ENCODE measurements at regions not wholly inside any gene's neighbourhood (a gene's known extent, or its start where the extent isn't known, plus 50 kb on each side); places are given as distances from the start of the nearest gene placed in this dataset.

DNA sequence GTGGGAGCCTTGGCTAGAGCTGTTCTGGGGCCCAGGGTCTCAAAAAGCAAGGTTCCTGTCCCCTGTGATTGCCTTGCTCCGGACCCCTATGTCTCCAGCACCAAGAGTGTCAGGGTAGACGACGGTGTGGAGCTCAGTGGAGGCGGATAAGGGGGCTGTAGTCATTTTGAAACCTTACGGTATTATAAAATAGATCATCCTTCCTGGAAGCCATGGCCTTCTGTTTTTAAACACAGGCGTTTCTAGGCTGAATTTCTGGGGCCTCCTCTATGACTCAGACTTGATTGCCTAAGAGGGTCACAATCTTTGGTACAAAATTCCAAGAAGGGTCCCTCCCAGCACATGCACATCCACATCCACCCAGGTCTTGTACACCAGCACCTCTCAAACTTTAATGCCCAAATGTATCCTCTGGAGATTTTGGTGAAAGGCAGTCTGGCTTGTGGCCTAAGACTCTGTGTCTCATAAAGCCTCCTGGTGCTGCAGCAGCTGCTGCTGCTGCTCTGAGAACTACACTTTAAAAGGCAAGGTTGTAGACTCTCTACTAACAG lies 70.5 kb upstream of the XCR1 start:
- H3K4me1 ChIP-seq (ENCODE audit: control insufficient read depth, insufficient read depth, low read depth, low read length), result no peaks in the 10 kb centered on the region
- 67% methylated on average over 6 of the region's 6 CpGs for WGBS
- H2BK5ac ChIP-seq (ENCODE audit: low read depth, low read length, poor library complexity, severe bottlenecking), result no peak overlapping the region
- peak overlapping the region; percentile 54 for H2BK15ac ChIP-seq (ENCODE audit: low read depth, poor library complexity, severe bottlenecking)
- H3K27ac ChIP-seq (ENCODE audit: low read length, poor library complexity, severe bottlenecking), result no peak overlapping the region
- peak overlapping the region; percentile 92 for H2BK120ac ChIP-seq (ENCODE audit: low read depth, low read length)
- H2AFZ ChIP-seq (ENCODE audit: low read depth, low read length), result no peak overlapping the region
- no peaks in the 10 kb centered on the region for H3K36me3 ChIP-seq (ENCODE audit: control insufficient read depth in 1 of 2, insufficient read depth in 2 of 2, low read depth in 1 of 2, low read length in 2 of 2)
- no peak overlapping the region for H2AK5ac ChIP-seq (ENCODE audit: low read length, severe bottlenecking)
- no peak overlapping the region for H3K23ac ChIP-seq (ENCODE audit: low read length in 2 of 2)
- H3K27me3 ChIP-seq (ENCODE audit: control insufficient read depth in 1 of 2, insufficient read depth in 1 of 2, low read length in 2 of 2), result peaks cover 0 to 4% of the 10 kb centered on the region in 2 experiments
- peak overlapping the region; percentile 81 to 85 for H2BK12ac ChIP-seq (ENCODE audit: low read length in 2 of 2)
- peak; percentile 85 for DNase-seq
- H3K9ac ChIP-seq (ENCODE audit: low read length), result peak overlapping the region; percentile 88
- no peaks in the 10 kb centered on the region for H3K79me1 ChIP-seq (replicated peaks; ENCODE audit: low read length, poor library complexity, severe bottlenecking)
- H4K91ac ChIP-seq (ENCODE audit: low read length), result peak overlapping the region; percentile 70
- H4K8ac ChIP-seq (ENCODE audit: low read length), result peak overlapping the region; percentile 66
- H3K4me2 ChIP-seq (ENCODE audit: low read length, poor library complexity, severe bottlenecking), result no peak overlapping the region
- peak overlapping the region in 1 of 2 experiments; percentile 44 for H3K14ac ChIP-seq (ENCODE audit: low read length in 2 of 2)
- H3K4ac ChIP-seq (ENCODE audit: low read depth in 1 of 2, low read length in 2 of 2), result peak overlapping the region; percentile 31 to 86
- peak overlapping the region; percentile 71 to 95 for H3K18ac ChIP-seq (ENCODE audit: low read depth in 1 of 2, low read length in 2 of 2)
- H3K9me3 ChIP-seq (ENCODE audit: control insufficient read depth, low read length), result peaks cover 3% of the 10 kb centered on the region
- peak overlapping the region in 1 of 2 experiments; percentile 45 for H3K4me3 ChIP-seq (ENCODE audit: insufficient read depth in 1 of 2, low read depth in 1 of 2, low read length in 2 of 2)

DNA sequence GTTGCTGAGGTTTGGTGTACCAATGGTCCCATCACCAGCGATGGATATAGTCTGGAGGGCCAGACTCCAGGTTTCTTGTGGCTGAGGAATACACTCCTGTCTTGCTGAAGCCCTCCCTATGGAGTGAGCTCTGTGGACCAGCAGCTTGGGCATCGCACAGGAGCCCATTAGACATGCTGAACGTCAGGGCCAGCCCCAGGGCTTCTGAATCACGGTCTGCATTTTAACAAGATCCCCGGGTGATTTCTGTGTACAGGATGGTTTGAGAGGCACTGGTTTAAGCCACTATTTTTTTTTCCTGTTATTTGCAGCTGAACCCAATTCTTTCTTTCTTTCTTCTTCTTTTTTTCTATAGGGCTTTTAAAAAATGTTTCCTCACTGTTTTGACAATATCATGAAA lies 69.5 kb upstream of the XCR1 start:
- Histone ChIP-seq H3K27me3 (ENCODE audit: control insufficient read depth in 1 of 2, insufficient read depth in 1 of 2, low read length in 2 of 2) (peaks cover 0 to 4% of the 10 kb centered on the region in 2 experiments), H4K8ac (ENCODE audit: low read length) (no peak overlapping the region), H3K4me3 (ENCODE audit: insufficient read depth in 1 of 2, low read depth in 1 of 2, low read length in 2 of 2) (no peak overlapping the region), H2BK15ac (ENCODE audit: low read depth, poor library complexity, severe bottlenecking) (no peak overlapping the region), H3K4ac (ENCODE audit: low read depth in 1 of 2, low read length in 2 of 2) (no peak overlapping the region), H2AK5ac (ENCODE audit: low read length, severe bottlenecking) (no peak overlapping the region), H3K4me2 (ENCODE audit: low read length, poor library complexity, severe bottlenecking) (no peak overlapping the region), H2AFZ (ENCODE audit: low read depth, low read length) (no peak overlapping the region), H3K18ac (ENCODE audit: low read depth in 1 of 2, low read length in 2 of 2) (no peak overlapping the region), H3K36me3 (ENCODE audit: control insufficient read depth in 1 of 2, insufficient read depth in 2 of 2, low read depth in 1 of 2, low read length in 2 of 2) (no peaks in the 10 kb centered on the region), H2BK120ac (ENCODE audit: low read depth, low read length) (peak overlapping the region; percentile 76), H3K4me1 (ENCODE audit: control insufficient read depth, insufficient read depth, low read depth, low read length) (no peaks in the 10 kb centered on the region), H3K9me3 (ENCODE audit: control insufficient read depth, low read length) (no peaks in the 10 kb centered on the region), H3K27ac (ENCODE audit: low read length, poor library complexity, severe bottlenecking) (no peak overlapping the region), H2BK5ac (ENCODE audit: low read depth, low read length, poor library complexity, severe bottlenecking) (no peak overlapping the region), H3K23ac (ENCODE audit: low read length in 2 of 2) (no peak overlapping the region), H4K91ac (ENCODE audit: low read length) (no peak overlapping the region), H3K14ac (ENCODE audit: low read length in 2 of 2) (no peak overlapping the region), H2BK12ac (ENCODE audit: low read length in 2 of 2) (no peak overlapping the region), H3K79me1 (replicated peaks; ENCODE audit: low read length, poor library complexity, severe bottlenecking) (no peaks in the 10 kb centered on the region), H3K9ac (ENCODE audit: low read length) (peak overlapping the region; percentile 88)
- WGBS, result 88% methylated on average over 4 of the region's 5 CpGs
- DNase-seq, result no peak

GRCh38 chr3:46096336-46096735 lies 69.1 kb upstream of the XCR1 start:
- H3K23ac ChIP-seq (ENCODE audit: low read length in 2 of 2), result no peak overlapping the region
- H3K27ac ChIP-seq (ENCODE audit: low read length, poor library complexity, severe bottlenecking), result no peak overlapping the region
- DNase-seq, result no peak
- no peak overlapping the region for H3K14ac ChIP-seq (ENCODE audit: low read length in 2 of 2)
- no peak overlapping the region for H3K4ac ChIP-seq (ENCODE audit: low read depth in 1 of 2, low read length in 2 of 2)
- H4K91ac ChIP-seq (ENCODE audit: low read length), result no peak overlapping the region
- peak overlapping the region in 1 of 2 experiments; percentile 11 for H3K18ac ChIP-seq (ENCODE audit: low read depth in 1 of 2, low read length in 2 of 2)
- H4K8ac ChIP-seq (ENCODE audit: low read length), result no peak overlapping the region
- no peaks in the 10 kb centered on the region for H3K4me1 ChIP-seq (ENCODE audit: control insufficient read depth, insufficient read depth, low read depth, low read length)
- H2BK15ac ChIP-seq (ENCODE audit: low read depth, poor library complexity, severe bottlenecking), result no peak overlapping the region
- H2AK5ac ChIP-seq (ENCODE audit: low read length, severe bottlenecking), result no peak overlapping the region
- no peak overlapping the region for H2BK5ac ChIP-seq (ENCODE audit: low read depth, low read length, poor library complexity, severe bottlenecking)
- H3K9ac ChIP-seq (ENCODE audit: low read length), result peak overlapping the region; percentile 88
- peaks cover 0 to 4% of the 10 kb centered on the region in 2 experiments for H3K27me3 ChIP-seq (ENCODE audit: control insufficient read depth in 1 of 2, insufficient read depth in 1 of 2, low read length in 2 of 2)
- no peak overlapping the region for H3K4me3 ChIP-seq (ENCODE audit: insufficient read depth in 1 of 2, low read depth in 1 of 2, low read length in 2 of 2)
- H3K9me3 ChIP-seq (ENCODE audit: control insufficient read depth, low read length), result no peaks in the 10 kb centered on the region
- H3K79me1 ChIP-seq (replicated peaks; ENCODE audit: low read length, poor library complexity, severe bottlenecking), result no peaks in the 10 kb centered on the region
- H3K4me2 ChIP-seq (ENCODE audit: low read length, poor library complexity, severe bottlenecking), result no peak overlapping the region
- no peak overlapping the region for H2BK120ac ChIP-seq (ENCODE audit: low read depth, low read length)
- no peak overlapping the region for H2AFZ ChIP-seq (ENCODE audit: low read depth, low read length)
- 96% methylated on average over 4 of the region's 4 CpGs for WGBS
- no peak overlapping the region for H2BK12ac ChIP-seq (ENCODE audit: low read length in 2 of 2)
- no peaks in the 10 kb centered on the region for H3K36me3 ChIP-seq (ENCODE audit: control insufficient read depth in 1 of 2, insufficient read depth in 2 of 2, low read depth in 1 of 2, low read length in 2 of 2)

DNA sequence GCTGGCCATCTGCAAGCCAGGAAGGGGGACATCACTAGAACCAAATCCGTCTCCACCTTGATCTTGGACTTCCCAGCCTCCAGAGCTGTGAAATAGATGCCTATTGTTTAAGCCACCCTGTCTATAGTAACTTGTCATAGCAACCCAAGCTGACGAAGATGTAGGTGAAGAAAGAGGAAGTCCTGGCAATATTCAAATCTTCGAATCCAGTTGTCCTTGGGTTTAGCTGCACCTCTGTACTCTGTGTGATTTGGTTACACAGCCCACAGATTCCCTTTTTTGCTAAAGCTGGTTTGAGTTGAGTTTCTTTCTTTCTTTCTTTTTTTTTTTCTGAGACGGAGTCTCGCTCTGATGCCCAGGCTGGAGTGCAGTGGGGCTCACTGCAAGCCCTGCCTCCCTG lies 68.0 kb upstream of the XCR1 start:
- Histone ChIP-seq H2AFZ (ENCODE audit: low read depth, low read length) (no peak overlapping the region), H3K23ac (ENCODE audit: low read length in 2 of 2) (no peak overlapping the region), H3K27ac (ENCODE audit: low read length, poor library complexity, severe bottlenecking) (no peak overlapping the region), H3K4ac (ENCODE audit: low read depth in 1 of 2, low read length in 2 of 2) (no peak overlapping the region), H4K91ac (ENCODE audit: low read length) (no peak overlapping the region), H3K79me1 (replicated peaks; ENCODE audit: low read length, poor library complexity, severe bottlenecking) (no peaks in the 10 kb centered on the region), H3K18ac (ENCODE audit: low read depth in 1 of 2, low read length in 2 of 2) (no peak overlapping the region), H3K36me3 (ENCODE audit: control insufficient read depth in 1 of 2, insufficient read depth in 2 of 2, low read depth in 1 of 2, low read length in 2 of 2) (no peaks in the 10 kb centered on the region), H3K4me1 (ENCODE audit: control insufficient read depth, insufficient read depth, low read depth, low read length) (no peaks in the 10 kb centered on the region), H3K27me3 (ENCODE audit: control insufficient read depth in 1 of 2, insufficient read depth in 1 of 2, low read length in 2 of 2) (peaks cover 0 to 4% of the 10 kb centered on the region in 2 experiments), H3K4me2 (ENCODE audit: low read length, poor library complexity, severe bottlenecking) (no peak overlapping the region), H2BK5ac (ENCODE audit: low read depth, low read length, poor library complexity, severe bottlenecking) (no peak overlapping the region), H2BK15ac (ENCODE audit: low read depth, poor library complexity, severe bottlenecking) (no peak overlapping the region), H3K14ac (ENCODE audit: low read length in 2 of 2) (no peak overlapping the region), H3K4me3 (ENCODE audit: insufficient read depth in 1 of 2, low read depth in 1 of 2, low read length in 2 of 2) (no peak overlapping the region), H2AK5ac (ENCODE audit: low read length, severe bottlenecking) (no peak overlapping the region), H3K9ac (ENCODE audit: low read length) (no peak overlapping the region), H2BK120ac (ENCODE audit: low read depth, low read length) (no peak overlapping the region), H4K8ac (ENCODE audit: low read length) (no peak overlapping the region), H2BK12ac (ENCODE audit: low read length in 2 of 2) (no peak overlapping the region), H3K9me3 (ENCODE audit: control insufficient read depth, low read length) (no peaks in the 10 kb centered on the region)
- no peak for DNase-seq
- 98% methylated on average over 4 of the region's 5 CpGs for WGBS
